Esophagus mucosa (tissue), 1 donor: ENCODE measurements at regions not wholly inside any gene's neighbourhood (a gene's known extent, or its start where the extent isn't known, plus 50 kb on each side); places are given as distances from the start of the nearest gene placed in this dataset.
"Not testable (repeated sequence)": the region's sequence is repeated elsewhere in the genome, so short reads cannot be mapped to it uniquely, and the experiment has no call there.

Source experiments
- ATAC-seq: fragments of 200-7000 bp; cut with Tn5 transposase; one replicate; pipeline ENCODE4 v1.9.1; 2020
- donor health status: DM: yes; HTN: yes; CAD: no.

DNA sequence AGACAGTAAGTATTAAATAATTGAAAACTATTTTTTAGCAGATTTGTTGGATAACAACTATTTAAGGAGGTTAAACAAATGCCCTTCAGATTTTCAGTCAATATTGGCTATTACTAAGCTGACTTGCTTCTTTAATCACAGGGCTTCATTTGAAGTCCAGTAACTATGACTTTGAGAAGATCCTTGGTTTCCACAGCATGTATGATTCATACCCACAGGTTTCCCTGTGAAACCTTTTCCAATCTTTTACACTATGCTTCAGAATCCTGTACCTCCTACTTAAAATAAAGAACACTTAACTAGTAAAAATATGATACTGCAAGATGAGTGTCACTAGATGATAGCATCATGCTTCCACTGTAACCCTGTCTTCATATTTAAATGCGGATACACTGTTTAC lies 211.9 kb downstream of the SPATA31A1 start:
- ATAC-seq, result not testable (repeated sequence)

DNA sequence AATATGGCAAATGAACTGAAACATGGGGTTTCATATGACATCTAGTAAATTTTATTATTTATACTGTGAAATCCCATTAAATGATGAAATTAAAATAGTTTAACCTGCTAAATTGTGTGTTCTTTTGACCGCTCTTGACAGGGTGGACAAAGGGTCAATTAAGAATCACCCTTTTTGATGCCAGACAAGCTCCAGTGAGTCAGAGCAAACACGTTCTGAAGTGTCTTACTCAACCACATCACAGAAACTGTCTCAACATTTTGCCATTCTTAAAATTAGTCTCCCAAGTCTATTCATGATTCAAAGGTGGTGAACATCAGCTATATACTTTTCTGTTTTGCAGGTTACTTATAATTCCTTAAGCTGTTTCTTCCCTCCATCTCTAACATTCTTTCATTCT lies 213.4 kb downstream of the SPATA31A1 start:
- ATAC-seq, result peak; percentile 59

DNA sequence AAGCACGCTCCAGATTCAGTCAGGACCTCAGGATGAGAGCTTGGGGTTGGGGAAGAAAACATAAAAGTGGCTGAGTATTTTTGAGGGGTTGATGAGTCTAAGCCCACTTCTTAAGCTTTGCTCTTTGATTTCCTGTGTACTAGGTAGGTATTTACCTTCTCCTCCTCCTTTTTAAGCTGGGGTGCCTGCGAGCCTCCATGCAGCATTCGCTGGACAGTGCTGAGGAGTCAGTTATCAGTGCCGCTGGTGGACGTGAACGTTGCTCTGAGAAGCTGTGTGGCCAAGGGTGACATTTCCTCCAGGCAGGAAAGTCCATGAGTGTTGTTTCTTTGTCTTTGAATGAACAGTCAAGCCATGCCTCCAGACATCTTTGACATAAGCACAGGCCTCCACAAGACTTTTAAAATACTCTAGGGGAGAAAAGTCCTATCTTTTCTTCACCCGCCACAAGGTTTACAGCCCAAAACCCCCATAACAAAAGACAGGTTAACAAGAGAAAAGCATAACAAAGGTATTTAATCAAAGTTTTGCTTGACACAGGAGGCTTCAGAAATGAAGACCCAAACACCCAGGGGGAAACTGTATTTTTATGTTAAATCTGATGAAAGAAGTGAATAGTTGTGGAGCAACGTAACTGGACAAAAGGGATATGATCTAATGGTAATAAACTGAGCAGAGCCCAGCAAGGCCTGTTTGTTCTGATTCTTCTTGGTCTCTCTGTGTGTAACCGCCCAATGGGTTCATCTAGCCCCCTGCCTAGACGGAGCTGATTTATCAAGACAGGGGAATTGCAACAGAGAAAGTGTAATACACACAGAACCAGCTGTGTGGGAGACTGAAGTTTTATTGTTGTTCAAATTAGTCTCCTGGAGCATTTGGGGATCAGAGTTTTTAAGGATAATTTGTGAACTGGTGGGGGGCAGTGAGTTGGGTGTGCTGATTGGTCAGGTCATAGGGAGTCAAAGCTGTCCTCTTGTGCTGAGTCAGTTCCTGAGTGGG lies 217.9 kb downstream of the SPATA31A1 start:
- not testable (repeated sequence) for ATAC-seq

DNA sequence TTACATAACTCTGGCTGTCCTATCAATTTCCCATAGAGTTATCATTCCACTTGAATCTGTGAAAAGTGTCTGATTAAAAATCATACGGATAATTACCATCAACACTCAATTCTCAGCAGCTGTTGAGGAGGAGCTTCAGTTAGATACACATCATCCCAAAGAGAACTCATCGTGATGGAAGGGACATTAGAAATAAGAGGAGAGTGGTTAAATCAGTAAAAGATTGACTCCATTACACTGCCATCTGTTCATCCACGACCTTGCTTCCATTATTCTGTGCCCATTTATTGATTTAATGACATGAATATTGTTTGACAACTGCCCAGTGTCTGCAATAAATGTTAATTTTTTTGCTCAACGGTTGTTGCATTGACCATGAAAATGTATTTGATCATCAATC lies 223.5 kb downstream of the SPATA31A1 start:
- not testable (repeated sequence) for ATAC-seq

DNA sequence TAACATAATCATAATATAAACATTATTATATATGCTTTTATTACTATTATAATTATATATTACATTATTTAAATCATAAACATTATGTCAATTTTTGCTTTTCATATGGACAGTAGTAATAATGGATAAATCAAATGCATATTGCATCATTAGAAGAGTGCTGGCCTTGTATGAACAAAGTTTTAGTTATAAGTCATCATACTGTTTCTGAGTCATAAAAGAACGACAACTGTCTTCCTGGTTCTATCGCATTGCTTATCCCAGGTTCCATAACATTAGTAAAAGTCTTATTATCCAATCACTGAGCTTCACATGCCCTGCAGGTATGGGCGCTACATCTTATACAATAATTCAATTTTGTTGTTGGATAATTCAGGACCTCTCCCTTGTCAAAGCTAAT lies 225.8 kb downstream of the SPATA31A1 start:
- peak; percentile 68 for ATAC-seq

DNA sequence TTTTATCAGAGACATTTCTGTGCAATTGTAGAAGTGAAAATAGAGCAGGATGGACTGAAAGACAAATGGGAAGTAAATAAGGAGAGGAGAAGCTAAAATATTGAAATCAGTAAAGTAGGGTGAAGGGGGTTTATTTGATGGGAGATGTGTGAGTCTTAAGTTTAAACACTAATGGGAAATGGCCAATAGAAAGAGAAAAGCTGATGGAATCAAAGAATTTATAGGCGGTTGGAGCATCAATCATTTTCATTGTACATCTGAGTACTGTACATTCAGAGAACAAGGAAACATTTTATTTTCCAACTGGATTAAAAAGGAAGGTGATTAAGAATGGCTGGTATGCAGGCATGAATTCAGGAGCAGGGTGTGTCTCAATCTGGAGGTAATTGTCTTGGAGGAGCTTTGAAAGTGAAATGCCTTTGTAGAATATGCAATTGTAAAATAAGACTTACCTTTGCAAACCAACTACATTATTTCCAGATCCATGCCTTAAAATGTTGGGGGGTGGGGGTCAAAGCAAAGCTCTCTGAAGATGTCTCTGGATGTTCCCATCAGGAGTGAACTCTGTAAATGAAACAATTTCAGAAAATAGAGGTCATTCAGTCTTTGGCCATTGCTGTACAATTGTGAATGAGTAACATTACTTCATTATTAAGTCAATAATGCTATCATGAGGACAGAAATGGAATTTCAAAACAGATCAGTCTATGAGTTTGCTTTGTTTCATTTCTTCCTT lies 227.4 kb downstream of the SPATA31A1 start:
- peak; percentile 84 for ATAC-seq

DNA sequence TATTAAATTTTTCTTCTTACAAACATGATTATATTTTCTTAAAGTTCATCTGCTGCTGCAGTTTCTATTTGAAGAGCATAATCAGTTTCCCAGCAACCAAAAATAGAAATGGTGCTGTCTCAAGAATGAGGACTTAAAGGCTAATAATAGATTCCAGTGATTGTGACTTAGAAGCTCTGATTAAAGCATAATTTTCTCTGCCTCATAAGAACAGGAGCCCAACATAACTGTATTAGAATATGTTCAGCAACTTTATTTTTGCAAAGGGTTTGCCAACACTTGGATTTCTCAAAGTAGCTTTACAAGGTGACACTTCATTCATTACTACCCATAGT lies 227.9 kb downstream of the SPATA31A1 start:
- not testable (repeated sequence) for ATAC-seq

DNA sequence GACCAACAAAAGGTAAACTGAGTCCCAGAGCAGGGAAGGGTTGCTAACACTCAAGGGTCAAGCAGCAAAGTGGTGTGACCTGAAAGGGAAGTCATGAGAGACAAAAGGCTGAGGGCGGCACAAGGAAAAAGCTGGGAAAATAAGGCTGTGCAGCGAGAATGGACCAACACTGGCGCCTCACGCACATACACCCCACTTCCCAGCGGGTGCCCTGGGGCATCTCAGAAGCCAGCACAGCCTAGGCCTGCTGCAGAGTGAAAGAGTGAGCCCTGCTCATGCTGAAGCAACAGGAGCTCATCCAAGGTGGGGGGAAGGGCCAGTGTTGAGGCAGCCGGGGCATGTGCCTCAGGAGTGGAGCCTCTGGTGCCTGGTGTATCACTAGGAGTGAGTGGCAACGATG lies 229.8 kb downstream of the SPATA31A1 start:
- not testable (repeated sequence) for ATAC-seq

DNA sequence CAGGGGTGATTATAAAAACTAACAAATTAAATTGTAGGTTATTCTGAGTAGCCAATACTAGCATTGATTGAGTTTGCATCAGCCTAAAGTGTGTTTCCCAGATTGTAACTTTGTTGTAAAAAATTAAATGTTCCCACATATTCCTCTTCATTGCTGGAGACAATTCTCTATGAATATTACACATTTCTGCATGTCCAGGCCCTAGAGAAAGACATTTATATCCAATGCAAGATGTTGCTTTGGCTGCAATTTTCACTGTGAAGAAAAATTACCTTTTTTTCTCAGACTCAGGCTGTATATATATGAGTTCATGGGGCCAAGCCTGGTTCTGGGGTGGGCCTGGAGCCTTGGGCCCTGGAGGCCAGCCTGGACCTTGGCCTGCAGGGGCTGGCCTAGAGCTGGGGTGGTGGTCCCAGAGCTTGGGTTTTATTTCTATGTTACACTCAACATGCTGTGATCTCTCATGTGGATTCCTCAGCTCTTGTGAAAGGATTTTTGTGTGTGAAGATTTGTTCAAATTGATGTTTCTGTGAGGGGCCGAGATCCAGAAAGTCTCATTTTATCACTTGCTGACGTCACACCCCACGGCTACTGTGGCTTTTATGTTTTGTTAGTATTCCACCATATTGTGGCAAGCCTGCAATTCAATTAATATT lies 232.5 kb downstream of the SPATA31A1 start:
- ATAC-seq, result peak; percentile 32

DNA sequence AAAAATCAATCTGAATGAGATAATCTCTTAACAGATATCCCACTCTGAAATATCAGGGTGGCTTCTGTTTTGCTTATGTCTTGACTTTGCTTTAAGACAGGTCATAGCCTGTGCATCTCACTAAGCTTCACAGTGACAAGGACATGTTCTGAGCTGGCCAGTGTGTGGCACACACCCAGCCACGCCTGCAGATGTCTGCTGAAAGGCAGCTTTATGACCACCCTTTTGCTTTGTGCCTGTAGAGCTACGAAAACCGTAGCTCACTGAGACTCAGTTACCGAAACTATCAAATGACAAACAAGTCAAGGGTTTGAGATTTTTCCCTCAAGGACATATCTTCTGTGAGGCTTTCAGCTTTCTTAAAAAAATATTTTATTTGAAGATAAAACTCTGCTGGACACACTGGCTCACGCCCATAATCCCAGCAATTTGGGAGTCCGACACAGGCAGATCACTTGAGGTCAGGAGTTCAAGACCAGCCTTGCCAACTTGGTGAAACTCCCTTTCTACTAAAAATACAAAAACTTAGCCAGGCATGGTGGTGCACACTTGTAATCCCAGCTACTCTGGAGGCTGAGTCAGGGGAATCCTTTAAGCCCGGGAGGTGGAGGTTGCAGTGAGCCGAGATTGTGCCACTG lies 233.2 kb downstream of the SPATA31A1 start:
- ATAC-seq, result peak; percentile 41

DNA sequence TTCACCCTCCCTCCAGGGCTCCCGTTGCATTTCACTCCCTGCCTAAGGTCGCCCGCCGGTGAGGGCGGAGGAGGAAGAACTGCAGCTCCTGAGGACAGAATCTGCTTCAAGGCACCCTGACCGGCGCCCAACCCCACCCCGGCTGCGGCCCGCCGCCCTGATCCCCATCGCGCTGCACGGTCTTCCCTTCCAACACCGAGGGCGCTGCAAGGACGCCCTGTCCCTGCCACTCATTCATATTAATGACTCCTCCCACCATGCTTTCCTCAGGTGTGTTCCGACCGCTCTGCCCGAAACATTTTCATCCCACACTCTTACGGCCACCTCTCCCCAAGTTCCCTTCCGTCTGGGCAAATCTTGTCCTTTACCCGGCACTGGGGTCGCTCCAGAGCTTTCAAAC lies 248.6 kb downstream of the SPATA31A1 start:
- ATAC-seq, result not testable (repeated sequence)

DNA sequence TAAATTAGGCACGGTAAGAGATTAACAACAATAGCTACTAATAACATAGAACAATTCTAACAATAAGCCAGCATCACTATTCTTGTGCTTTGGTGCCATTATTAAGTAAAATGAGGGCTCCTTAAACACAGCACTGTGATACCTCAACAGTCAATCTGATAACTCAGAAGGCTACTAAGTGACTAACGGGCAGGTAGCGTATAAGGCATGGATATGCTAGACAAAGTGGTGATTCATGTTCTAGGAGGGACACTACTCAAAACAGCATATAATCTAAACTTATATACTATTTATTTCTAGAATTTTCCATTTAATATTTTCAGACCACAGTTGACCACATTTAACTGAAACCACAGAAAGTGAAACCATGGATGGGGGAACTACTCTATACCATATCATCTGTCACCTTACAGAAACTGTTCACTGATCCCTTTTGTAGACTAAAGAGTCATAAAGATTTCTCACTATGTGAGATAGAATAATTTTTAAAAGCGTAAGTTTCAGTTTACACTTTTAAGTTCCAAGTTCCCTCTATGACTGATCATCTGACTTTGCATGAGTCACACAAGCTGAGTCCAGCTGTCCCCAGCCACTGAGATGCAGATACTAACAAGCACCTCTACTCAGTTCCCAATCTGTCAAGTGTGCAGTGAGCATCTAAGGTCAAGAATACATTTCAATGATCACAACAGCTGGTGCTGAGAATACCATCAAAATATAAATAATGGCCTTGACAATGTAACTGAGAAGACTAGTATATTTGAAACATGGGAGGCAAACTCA lies 256.2 kb downstream of the SPATA31A1 start:
- not testable (repeated sequence) for ATAC-seq

DNA sequence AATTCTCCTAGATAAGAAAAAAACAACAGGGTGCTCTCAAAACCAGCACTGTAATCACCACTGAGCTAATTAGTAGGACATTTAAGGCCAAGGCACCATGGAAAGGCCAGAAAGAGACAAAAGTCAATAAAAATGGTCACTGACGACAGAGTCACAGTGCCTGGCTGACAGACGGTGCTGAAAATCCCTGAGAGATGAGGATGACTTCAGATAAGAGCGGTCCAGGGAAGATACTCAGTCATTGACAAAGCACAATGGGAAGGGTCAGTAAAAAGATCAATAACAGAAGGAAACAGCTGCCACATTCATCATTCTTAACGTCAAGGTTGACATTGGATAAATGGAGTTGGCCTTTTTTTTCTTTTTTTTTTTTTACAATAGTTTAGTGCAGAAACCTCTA lies 261.0 kb downstream of the SPATA31A1 start:
- not testable (repeated sequence) for ATAC-seq

DNA sequence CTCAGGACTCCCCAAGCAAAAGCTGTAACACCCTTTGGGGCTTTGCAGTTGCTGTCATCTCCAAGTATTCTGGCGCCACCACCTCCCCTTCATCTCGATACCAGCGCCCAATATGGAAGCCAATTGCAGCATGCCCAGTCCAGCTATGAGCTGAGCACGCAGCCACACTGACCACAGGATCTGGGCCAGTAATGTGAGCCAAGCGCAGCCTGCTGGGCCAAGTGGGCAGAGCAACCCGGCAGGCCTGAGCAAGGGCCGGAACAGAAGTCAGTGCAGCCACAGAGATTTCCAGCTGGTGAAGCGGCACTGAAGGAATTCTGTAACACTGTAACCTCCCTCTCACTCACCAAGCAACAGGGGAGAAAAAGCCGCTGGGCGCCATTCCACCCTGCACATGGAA lies 268.6 kb downstream of the SPATA31A1 start:
- not testable (repeated sequence) for ATAC-seq

DNA sequence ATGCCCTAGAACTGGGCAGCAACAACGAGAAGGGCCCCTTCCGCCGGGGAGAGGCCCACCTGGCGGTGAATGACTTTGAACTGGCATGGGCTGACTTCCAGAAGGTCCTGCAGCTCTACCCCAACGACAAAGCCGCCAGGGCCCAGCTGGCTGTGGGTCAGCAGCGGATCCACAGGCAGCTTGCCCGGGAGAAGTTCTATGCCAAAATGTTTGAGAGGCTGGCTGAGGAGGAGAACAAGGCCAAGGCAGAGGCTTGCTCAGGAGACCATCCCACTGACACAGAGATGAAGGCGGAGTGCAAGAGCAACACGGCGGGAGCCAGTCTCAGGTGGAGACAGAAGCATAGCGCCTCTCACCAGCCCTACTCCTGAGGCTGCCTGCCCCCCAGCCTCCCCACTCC lies 276.6 kb downstream of the SPATA31A1 start:
- ATAC-seq, result not testable (repeated sequence)

DNA sequence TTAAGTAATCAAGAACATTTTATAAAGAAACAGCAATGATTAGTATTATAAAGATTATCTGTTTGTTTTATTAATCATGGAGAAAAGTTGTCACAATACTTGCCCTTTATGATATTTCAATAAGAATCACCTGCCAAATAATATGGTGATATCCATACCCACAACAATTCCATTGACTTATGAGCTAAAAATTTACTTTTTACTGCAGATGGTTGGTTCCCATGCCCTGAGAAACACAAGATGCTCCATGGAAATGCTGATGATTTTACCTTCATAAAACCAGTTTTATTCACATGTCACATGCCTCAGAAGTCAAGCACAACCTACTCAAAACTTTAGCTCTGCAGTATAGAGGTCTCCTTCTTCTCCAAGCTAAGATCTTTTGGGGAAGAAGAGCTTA lies 293.6 kb downstream of the SPATA31A1 start:
- not testable (repeated sequence) for ATAC-seq

DNA sequence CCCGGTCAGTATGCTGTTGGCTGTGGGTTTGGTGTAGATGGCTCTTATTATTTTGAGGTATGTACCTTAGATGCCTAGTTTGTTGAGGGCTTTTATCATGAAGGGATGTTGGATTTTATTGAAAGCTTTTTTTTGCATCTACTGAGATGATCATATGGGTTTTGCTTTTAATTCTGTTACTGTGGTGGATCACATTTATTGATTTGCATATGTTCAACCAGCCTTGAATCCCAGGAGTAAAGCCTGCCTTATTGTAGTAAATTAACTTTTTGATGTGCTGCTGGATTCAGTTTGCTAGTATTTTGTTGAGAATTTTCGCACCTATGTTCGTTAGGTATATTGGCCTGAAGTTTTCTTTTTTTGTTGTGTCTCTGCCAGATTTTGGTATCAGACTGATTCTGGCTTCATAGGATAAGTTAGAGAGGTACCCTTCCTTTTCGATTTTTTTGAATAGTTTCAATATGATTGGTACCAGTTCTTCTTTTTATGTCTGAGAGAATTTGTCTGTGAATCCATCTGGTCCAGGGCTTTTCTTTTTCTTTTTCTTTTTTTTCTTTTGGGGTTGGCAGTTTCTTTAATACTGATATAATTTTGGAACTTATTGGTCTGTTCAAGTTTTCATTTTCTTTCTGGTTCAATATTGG lies 301.6 kb downstream of the SPATA31A1 start:
- ATAC-seq, result not testable (repeated sequence)

DNA sequence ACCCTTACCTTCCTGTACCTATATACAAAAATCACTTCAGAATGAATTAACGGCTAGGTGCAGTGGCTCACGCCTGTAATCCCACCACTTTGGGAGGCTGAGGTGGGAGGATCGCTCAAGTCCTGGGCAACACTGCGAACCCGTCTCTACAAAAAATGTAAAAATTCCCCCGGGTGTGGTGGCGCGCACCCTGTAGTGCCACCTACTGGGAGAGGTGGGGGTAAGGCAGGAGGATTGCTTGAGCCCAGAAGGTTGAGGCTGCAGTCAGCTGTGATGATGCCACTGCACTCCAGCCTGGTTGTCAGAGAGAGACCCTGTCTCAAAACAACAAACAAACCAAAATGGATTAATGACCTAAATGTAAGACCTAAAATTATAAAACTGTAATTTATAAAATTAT lies 307.6 kb downstream of the SPATA31A1 start:
- not testable (repeated sequence) for ATAC-seq

DNA sequence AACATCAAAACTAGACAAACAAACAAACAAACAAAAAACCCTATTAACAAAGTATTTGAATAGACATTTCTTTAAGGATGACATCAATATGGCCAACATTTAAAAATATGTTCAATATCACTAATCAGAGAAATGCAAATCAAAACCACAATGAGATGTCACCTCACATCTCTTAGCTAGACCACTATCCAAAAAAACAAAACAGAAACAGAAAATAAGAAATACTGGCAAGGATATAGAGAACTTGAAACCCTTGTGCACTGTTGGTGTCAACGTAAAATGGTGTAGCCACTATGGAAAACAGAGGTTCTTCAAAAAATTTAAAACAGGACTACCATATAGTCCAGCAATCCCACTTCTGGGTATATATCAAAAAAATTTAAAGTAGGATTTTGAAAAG lies 308.2 kb downstream of the SPATA31A1 start:
- ATAC-seq, result not testable (repeated sequence)

DNA sequence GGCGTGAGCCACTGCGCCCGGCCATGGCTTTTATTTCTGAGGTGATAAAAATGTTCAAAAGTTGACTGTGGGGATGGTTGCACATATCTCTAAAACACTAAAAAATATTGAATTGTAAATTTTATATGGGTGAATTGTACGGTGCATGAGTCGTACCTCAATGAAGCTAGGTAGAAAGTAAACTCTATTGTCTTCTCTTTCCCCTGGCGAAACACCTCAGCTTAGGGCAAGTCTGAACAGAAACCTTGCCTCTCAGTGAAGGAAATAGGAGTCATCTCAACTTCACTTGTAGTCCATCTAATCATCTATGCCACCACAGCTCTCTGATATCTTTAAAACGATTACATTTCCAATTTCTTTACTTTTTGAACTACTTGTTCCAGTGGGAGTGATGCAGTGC lies 309.6 kb downstream of the SPATA31A1 start:
- peak; percentile 94 for ATAC-seq
